Activated CD8-positive, alpha-beta memory T cell treated with anti-CD3 and anti-CD28 coated beads, Interleukin-2, amount 10 ng/mL, durations not matched to agents 7 days and 5 days (primary cell): ENCODE measurements at regions not wholly inside any gene's neighbourhood (a gene's known extent, or its start where the extent isn't known, plus 50 kb on each side); places are given as distances from the start of the nearest gene placed in this dataset.

Source experiments
- ATAC-seq: fragments of 150-1000 bp; cut with Tn5 transposase; one replicate; pipeline ENCODE4 v1.10.0; 2021; ENCODE audit warnings: moderate library complexity
- CTCF ChIA-PET: fragments of 350-600 bp; sonication (Branson Sonifier 250); formaldehyde crosslinking; loops from one replicate; lab custom pipeline; 2021; ENCODE audit warnings: antibody characterized with exemption; lab: Charles Lee
- DNase-seq: peaks from one replicate; pipeline ENCODE4 v3.0.0-alpha.2; 2020
- H3K27ac Mint-ChIP-seq: one replicate; pipeline ENCODE4 v1.8.0; 2021; ENCODE audit warnings: mild to moderate bottlenecking, mixed read lengths
- H3K27me3 Mint-ChIP-seq: one replicate; pipeline ENCODE4 v1.8.0; 2021; ENCODE audit warnings: mixed read lengths
- H3K36me3 Mint-ChIP-seq: one replicate; pipeline ENCODE4 v1.8.0; 2021; ENCODE audit warnings: mild to moderate bottlenecking, mixed read lengths
- H3K4me1 Mint-ChIP-seq: one replicate; pipeline ENCODE4 v1.8.0; 2021; ENCODE audit warnings: mixed read lengths
- H3K4me3 Mint-ChIP-seq: one replicate; pipeline ENCODE4 v1.8.0; 2021; ENCODE audit warnings: mild to moderate bottlenecking, moderate library complexity, mixed read lengths
- H3K9me3 Mint-ChIP-seq: one replicate; pipeline ENCODE4 v1.8.0; 2022; ENCODE audit warnings: low read depth, mixed read lengths

GRCh38 chr2:66283787-66284186 is 151.1 kb upstream of the MEIS1 start:
- Mint-ChIP-seq H3K4me3 (no peak overlapping the region), H3K9me3 (no peaks in the 10 kb centered on the region), H3K4me1 (no peaks in the 10 kb centered on the region), H3K27me3 (no peaks in the 10 kb centered on the region), H3K36me3 (no peaks in the 10 kb centered on the region), H3K27ac (no peak overlapping the region)
- CTCF ChIA-PET = no interaction called here
- DNase-seq = no peak
- no peak for ATAC-seq

- Mint-ChIP-seq H3K27ac (no peak overlapping the region), H3K9me3 (no peaks in the 10 kb centered on the region), H3K36me3 (no peaks in the 10 kb centered on the region), H3K4me3 (no peak overlapping the region), H3K27me3 (no peaks in the 10 kb centered on the region), H3K4me1 (no peaks in the 10 kb centered on the region)
- ATAC-seq (no peak), DNase-seq (no peak)
- CTCF ChIA-PET = no interaction called here
Observed at GRCh38 chr2:66281980-66282379, 152.9 kb upstream of the MEIS1 start.

GRCh38 chr2:66279024-66279423 is 155.9 kb upstream of the MEIS1 start:
- CTCF ChIA-PET = no interaction called here

GRCh38 chr2:66275984-66276383 is 158.9 kb upstream of the MEIS1 start:
- Mint-ChIP-seq H3K4me1 (no peaks in the 10 kb centered on the region), H3K36me3 (no peaks in the 10 kb centered on the region), H3K27me3 (no peaks in the 10 kb centered on the region), H3K27ac (no peak overlapping the region), H3K4me3 (no peak overlapping the region), H3K9me3 (no peaks in the 10 kb centered on the region)
- CTCF ChIA-PET = no interaction called here
- DNase-seq (no peak), ATAC-seq (no peak)

More at GRCh38 chr2:66279024-66279423, 155.9 kb upstream of the MEIS1 start:
- DNase-seq (no peak), ATAC-seq (no peak)
- Mint-ChIP-seq H3K9me3 (no peaks in the 10 kb centered on the region), H3K36me3 (no peaks in the 10 kb centered on the region), H3K4me1 (no peaks in the 10 kb centered on the region), H3K27me3 (no peaks in the 10 kb centered on the region), H3K27ac (no peak overlapping the region), H3K4me3 (no peak overlapping the region)

- Mint-ChIP-seq H3K27me3 (no peaks in the 10 kb centered on the region), H3K36me3 (no peaks in the 10 kb centered on the region), H3K27ac (no peak overlapping the region), H3K4me1 (no peaks in the 10 kb centered on the region), H3K9me3 (no peaks in the 10 kb centered on the region), H3K4me3 (no peak overlapping the region)
- CTCF ChIA-PET = no interaction called here
- ATAC-seq (no peak), DNase-seq (no peak)
Observed at GRCh38 chr2:66273933-66274490, 160.9 kb upstream of the MEIS1 start.

- DNase-seq (no peak), ATAC-seq (no peak)
- H3K27ac Mint-ChIP-seq = no peak overlapping the region
- no peaks in the 10 kb centered on the region for H3K4me1 Mint-ChIP-seq
- H3K36me3 Mint-ChIP-seq = no peaks in the 10 kb centered on the region
- H3K9me3 Mint-ChIP-seq = no peaks in the 10 kb centered on the region
- CTCF ChIA-PET = no interaction called here
- no peaks in the 10 kb centered on the region for H3K27me3 Mint-ChIP-seq
- no peak overlapping the region for H3K4me3 Mint-ChIP-seq
Observed at GRCh38 chr2:66272751-66273150, 162.2 kb upstream of the MEIS1 start.

- H3K4me1 Mint-ChIP-seq = no peaks in the 10 kb centered on the region
- no peak overlapping the region for H3K27ac Mint-ChIP-seq
- no peaks in the 10 kb centered on the region for H3K9me3 Mint-ChIP-seq
- DNase-seq = no peak
- CTCF ChIA-PET = no interaction called here
- no peak overlapping the region for H3K4me3 Mint-ChIP-seq
- H3K27me3 Mint-ChIP-seq = no peaks in the 10 kb centered on the region
- no peak for ATAC-seq
- H3K36me3 Mint-ChIP-seq = no peaks in the 10 kb centered on the region
Observed at GRCh38 chr2:66271777-66272176, 163.1 kb upstream of the MEIS1 start.

- no peak for ATAC-seq
- H3K36me3 Mint-ChIP-seq = no peaks in the 10 kb centered on the region
- H3K9me3 Mint-ChIP-seq = no peaks in the 10 kb centered on the region
- H3K27ac Mint-ChIP-seq = no peak overlapping the region
- no peaks in the 10 kb centered on the region for H3K27me3 Mint-ChIP-seq
- CTCF ChIA-PET = no interaction called here
- no peak overlapping the region for H3K4me3 Mint-ChIP-seq
- H3K4me1 Mint-ChIP-seq = no peaks in the 10 kb centered on the region
- no peak for DNase-seq
Observed at GRCh38 chr2:66270247-66270646, 164.7 kb upstream of the MEIS1 start.

- H3K4me3 Mint-ChIP-seq = no peak overlapping the region
- DNase-seq (no peak), ATAC-seq (no peak)
- CTCF ChIA-PET = no interaction called here
- H3K4me1 Mint-ChIP-seq = no peaks in the 10 kb centered on the region
- H3K9me3 Mint-ChIP-seq = no peaks in the 10 kb centered on the region
- no peaks in the 10 kb centered on the region for H3K36me3 Mint-ChIP-seq
- no peak overlapping the region for H3K27ac Mint-ChIP-seq
- no peaks in the 10 kb centered on the region for H3K27me3 Mint-ChIP-seq
Observed at GRCh38 chr2:66269166-66269565, 165.8 kb upstream of the MEIS1 start.

- CTCF ChIA-PET = no interaction called here
- Mint-ChIP-seq H3K27me3 (no peaks in the 10 kb centered on the region), H3K4me3 (no peak overlapping the region), H3K36me3 (no peaks in the 10 kb centered on the region), H3K27ac (no peak overlapping the region), H3K9me3 (no peaks in the 10 kb centered on the region), H3K4me1 (no peaks in the 10 kb centered on the region)
- DNase-seq = no peak
- no peak for ATAC-seq
Observed at GRCh38 chr2:66268756-66269155, 166.2 kb upstream of the MEIS1 start.

GRCh38 chr2:66264354-66264753 is 170.6 kb upstream of the MEIS1 start:
- Mint-ChIP-seq H3K4me1 (no peaks in the 10 kb centered on the region), H3K36me3 (no peaks in the 10 kb centered on the region), H3K4me3 (no peak overlapping the region), H3K27ac (no peak overlapping the region), H3K27me3 (no peaks in the 10 kb centered on the region), H3K9me3 (no peaks in the 10 kb centered on the region)
- CTCF ChIA-PET = no interaction called here
- ATAC-seq (no peak), DNase-seq (no peak)

- Mint-ChIP-seq H3K4me3 (no peak overlapping the region), H3K4me1 (no peaks in the 10 kb centered on the region), H3K9me3 (no peaks in the 10 kb centered on the region), H3K27ac (no peak overlapping the region), H3K36me3 (no peaks in the 10 kb centered on the region), H3K27me3 (no peaks in the 10 kb centered on the region)
- DNase-seq (no peak), ATAC-seq (no peak)
- CTCF ChIA-PET = no interaction called here
Observed at GRCh38 chr2:66255867-66256266, 179.1 kb upstream of the MEIS1 start.

GRCh38 chr2:66255136-66255535 is 179.8 kb upstream of the MEIS1 start:
- Mint-ChIP-seq H3K4me3 (no peak overlapping the region), H3K27ac (no peak overlapping the region), H3K9me3 (no peaks in the 10 kb centered on the region), H3K36me3 (no peaks in the 10 kb centered on the region), H3K4me1 (no peaks in the 10 kb centered on the region), H3K27me3 (no peaks in the 10 kb centered on the region)
- ATAC-seq (no peak), DNase-seq (no peak)
- CTCF ChIA-PET = no interaction called here

- Mint-ChIP-seq H3K36me3 (no peaks in the 10 kb centered on the region), H3K4me1 (no peaks in the 10 kb centered on the region), H3K27ac (no peak overlapping the region), H3K9me3 (no peaks in the 10 kb centered on the region), H3K4me3 (no peak overlapping the region), H3K27me3 (no peaks in the 10 kb centered on the region)
- CTCF ChIA-PET = no interaction called here
- ATAC-seq (no peak), DNase-seq (no peak)
Observed at GRCh38 chr2:66253066-66253465, 181.9 kb upstream of the MEIS1 start.

- H3K27me3 Mint-ChIP-seq = no peaks in the 10 kb centered on the region
- no peaks in the 10 kb centered on the region for H3K4me1 Mint-ChIP-seq
- CTCF ChIA-PET = no interaction called here
- no peak overlapping the region for H3K27ac Mint-ChIP-seq
- no peak for DNase-seq
- H3K36me3 Mint-ChIP-seq = no peaks in the 10 kb centered on the region
- ATAC-seq = no peak
- no peaks in the 10 kb centered on the region for H3K9me3 Mint-ChIP-seq
- no peak overlapping the region for H3K4me3 Mint-ChIP-seq
Observed at GRCh38 chr2:66252109-66252508, 182.8 kb upstream of the MEIS1 start.
